Natural killer cell (primary cell): ENCODE measurements at regions not wholly inside any gene's neighbourhood (a gene's known extent, or its start where the extent isn't known, plus 50 kb on each side); places are given as distances from the start of the nearest gene placed in this dataset.

Source experiments
- ATAC-seq, 3 donors: fragments of 150-1000 bp in 2 of 3; fragments of 200-7000 bp in 1 of 3; cut with Tn5 transposase; 1 replicate in 1 of 3; 2 replicates in 2 of 3; pipeline ENCODE4 v1.10.0; 2021; ENCODE audit warnings: mild to moderate bottlenecking in 2 of 3, moderate library complexity in 2 of 3
- DNase-seq, 2 donors: peaks; one replicate each; pipeline versions ENCODE4 v3.0.0 to v3.0.0-alpha.2; 2013 to 2021; ENCODE audit warnings: mixed read lengths in 1 of 2
- H3K27ac ChIP-seq: one replicate; pipeline ENCODE4 v1.5.1; 2013; ENCODE audit warnings: mild to moderate bottlenecking, low read length
- H3K27me3 ChIP-seq: one replicate; pipeline ENCODE4 v1.6.1; 2013; ENCODE audit warnings: low read length; ENCODE audit not compliant: control insufficient read depth, insufficient read depth
- H3K36me3 ChIP-seq: one replicate; pipeline ENCODE4 v1.6.1; 2013; ENCODE audit warnings: low read length; ENCODE audit not compliant: control insufficient read depth, insufficient read depth
- H3K4me1 ChIP-seq: one replicate; pipeline ENCODE4 v1.6.1; 2013; ENCODE audit warnings: low read length; ENCODE audit not compliant: control insufficient read depth, insufficient read depth
- H3K4me3 ChIP-seq: one replicate; pipeline ENCODE4 v1.5.1; 2013; ENCODE audit warnings: low read length
- H3K9me3 ChIP-seq: one replicate; pipeline ENCODE4 v1.6.1; 2013; ENCODE audit warnings: low read length; ENCODE audit not compliant: control insufficient read depth, insufficient read depth
- H3K27ac Mint-ChIP-seq, 2 donors: one replicate each; pipeline ENCODE4 v1.8.0; 2022; ENCODE audit warnings: mild to moderate bottlenecking in 2 of 2, mixed read lengths in 2 of 2, moderate library complexity in 1 of 2
- H3K27me3 Mint-ChIP-seq, 2 donors: one replicate each; pipeline ENCODE4 v1.8.0; 2022; ENCODE audit warnings: low read depth in 2 of 2, mixed read lengths in 2 of 2
- H3K36me3 Mint-ChIP-seq: one replicate; pipeline ENCODE4 v1.8.0; 2022; ENCODE audit warnings: mixed read lengths
- H3K4me1 Mint-ChIP-seq, 2 donors: one replicate each; pipeline ENCODE4 v1.8.0; 2022; ENCODE audit warnings: mixed read lengths in 2 of 2
- H3K4me3 Mint-ChIP-seq: one replicate; pipeline ENCODE4 v1.8.0; 2022; ENCODE audit warnings: mild to moderate bottlenecking, moderate library complexity, mixed read lengths
- H3K9me3 Mint-ChIP-seq, 2 donors: one replicate each; pipeline ENCODE4 v1.8.0; 2022; ENCODE audit warnings: mixed read lengths in 2 of 2
- CTCF ChIP-seq: fragments of 200-600 bp; IDR thresholded peaks from one replicate; pipeline ENCODE4 v1.8.0; 2022; ENCODE audit warnings: antibody characterized with exemption
- WGBS: methylation state at CpG from one replicate; pipeline ENCODE4 v1.1.7; 2013; ENCODE audit warnings: missing lambda C conversion rate; ENCODE audit not compliant: insufficient coverage; 5-methylcytosine and 5-hydroxymethylcytosine counted together
- intact Hi-C: fragments of 100-400 bp; cut with micrococcal nuclease; formaldehyde crosslinking; loops from one replicate; pipeline ENCODE4 v1.14.2; 2022

- ATAC-seq (no peak), DNase-seq (no peak)
- peaks cover 3 to 5% of the 10 kb centered on the region in 2 donors for H3K9me3 Mint-ChIP-seq
- H3K27me3 Mint-ChIP-seq: no peaks in the 10 kb centered on the region
- H3K4me3 Mint-ChIP-seq: no peak overlapping the region
- Histone ChIP-seq H3K27me3 (no peaks in the 10 kb centered on the region), H3K9me3 (no peaks in the 10 kb centered on the region), H3K4me1 (no peaks in the 10 kb centered on the region), H3K27ac (no peak overlapping the region), H3K36me3 (no peaks in the 10 kb centered on the region), H3K4me3 (no peak overlapping the region)
- no peaks in the 10 kb centered on the region for H3K36me3 Mint-ChIP-seq
- H3K4me1 Mint-ChIP-seq: no peaks in the 10 kb centered on the region
- H3K27ac Mint-ChIP-seq: no peak overlapping the region
- intact Hi-C loops: no loop called here
- no peak for TF ChIP-seq CTCF
Observed at GRCh38 chr4:111698361-111698760, 446.9 kb upstream of the FAM241A start.

- intact Hi-C loops: no loop called here
- Histone ChIP-seq H3K27ac (no peak overlapping the region), H3K4me1 (no peaks in the 10 kb centered on the region), H3K27me3 (no peaks in the 10 kb centered on the region), H3K36me3 (no peaks in the 10 kb centered on the region), H3K4me3 (no peak overlapping the region), H3K9me3 (no peaks in the 10 kb centered on the region)
- H3K27me3 Mint-ChIP-seq: no peaks in the 10 kb centered on the region
- H3K4me1 Mint-ChIP-seq: no peaks in the 10 kb centered on the region
- H3K4me3 Mint-ChIP-seq: no peak overlapping the region
- TF ChIP-seq CTCF: no peak
- H3K27ac Mint-ChIP-seq: no peak overlapping the region
- no peak for DNase-seq
- H3K36me3 Mint-ChIP-seq: no peaks in the 10 kb centered on the region
- H3K9me3 Mint-ChIP-seq: peaks cover 3 to 5% of the 10 kb centered on the region in 2 donors
- no peak for ATAC-seq
Observed at GRCh38 chr4:111699165-111699564, 446.1 kb upstream of the FAM241A start.

GRCh38 chr4:111701102-111701501 is 444.2 kb upstream of the FAM241A start:
- no peaks in the 10 kb centered on the region for H3K27me3 ChIP-seq
- WGBS: 91% methylated on average over 3 of the region's 3 CpGs
- Mint-ChIP-seq H3K27ac (no peak overlapping the region), H3K9me3 (peaks cover 3 to 5% of the 10 kb centered on the region in 2 donors), H3K4me1 (no peaks in the 10 kb centered on the region), H3K4me3 (no peak overlapping the region), H3K36me3 (no peaks in the 10 kb centered on the region), H3K27me3 (no peaks in the 10 kb centered on the region)
- DNase-seq: no peak
- no peak overlapping the region for H3K4me3 ChIP-seq
- no peaks in the 10 kb centered on the region for H3K9me3 ChIP-seq
- intact Hi-C loops: no loop called here
- no peaks in the 10 kb centered on the region for H3K36me3 ChIP-seq
- ATAC-seq: no peak
- TF ChIP-seq CTCF: no peak
- H3K4me1 ChIP-seq: no peaks in the 10 kb centered on the region
- no peak overlapping the region for H3K27ac ChIP-seq

GRCh38 chr4:111707491-111707890 is 437.8 kb upstream of the FAM241A start:
- H3K4me1 ChIP-seq: no peaks in the 10 kb centered on the region
- no peak for DNase-seq
- H3K27me3 ChIP-seq: no peaks in the 10 kb centered on the region
- ATAC-seq: no peak
- Mint-ChIP-seq H3K4me1 (no peaks in the 10 kb centered on the region), H3K27ac (no peak overlapping the region), H3K4me3 (no peak overlapping the region), H3K27me3 (no peaks in the 10 kb centered on the region), H3K36me3 (no peaks in the 10 kb centered on the region), H3K9me3 (peaks cover 3 to 4% of the 10 kb centered on the region in 2 donors)
- TF ChIP-seq CTCF: no peak
- H3K27ac ChIP-seq: no peak overlapping the region
- no peak overlapping the region for H3K4me3 ChIP-seq
- H3K36me3 ChIP-seq: no peaks in the 10 kb centered on the region
- intact Hi-C loops: no loop called here
- H3K9me3 ChIP-seq: no peaks in the 10 kb centered on the region
